Lung (tissue), 11 donors: ENCODE measurements at regions not wholly inside any gene's neighbourhood (a gene's known extent, or its start where the extent isn't known, plus 50 kb on each side); places are given as distances from the start of the nearest gene placed in this dataset.

ENCODE experiments used
- ATAC-seq: fragments of 200-7000 bp; cut with Tn5 transposase; one replicate; pipeline ENCODE4 v1.9.1; 2020; ENCODE audit warnings: moderate number of reproducible peaks; ENCODE audit not compliant: insufficient read depth, low FRiP score
- DNase-seq, 3 donors: peaks; one replicate each; pipeline ENCODE4 v3.0.0-alpha.2; 2013 to 2017
- H3K27ac ChIP-seq, 2 donors: one replicate each; pipeline ENCODE4 v1.5.1; 2013; ENCODE audit warnings: mild to moderate bottlenecking in 2 of 2, moderate library complexity in 2 of 2, control low read depth in 1 of 2, inconsistent platforms in 1 of 2, low read depth in 1 of 2, low read length in 1 of 2
- H3K27me3 ChIP-seq, 3 donors: one replicate each; pipeline ENCODE4 v1.5.1; 2013; ENCODE audit warnings: low read length in 2 of 3; ENCODE audit not compliant: control insufficient read depth in 3 of 3, insufficient read depth in 3 of 3
- H3K36me3 ChIP-seq, 4 donors: one replicate each; pipeline ENCODE4 v1.5.1; 2013; ENCODE audit warnings: low read length in 4 of 4, mild to moderate bottlenecking in 1 of 4, moderate library complexity in 1 of 4; ENCODE audit not compliant: control insufficient read depth in 4 of 4, insufficient read depth in 4 of 4
- H3K4me1 ChIP-seq, 5 donors: one replicate each; pipeline ENCODE4 v1.5.1; 2013; ENCODE audit warnings: low read length in 5 of 5, mild to moderate bottlenecking in 2 of 5, moderate library complexity in 1 of 5; ENCODE audit not compliant: control insufficient read depth in 5 of 5, insufficient read depth in 5 of 5
- H3K4me3 ChIP-seq: one replicate; pipeline ENCODE4 v1.5.1; 2013; ENCODE audit warnings: mild to moderate bottlenecking, control low read depth, moderate library complexity
- H3K9ac ChIP-seq, 2 donors: one replicate each; pipeline ENCODE4 v1.5.1; 2013; ENCODE audit warnings: low read length in 2 of 2, control low read depth in 1 of 2; ENCODE audit not compliant: insufficient read depth in 1 of 2
- H3K9me3 ChIP-seq, 4 donors: one replicate each; pipeline ENCODE4 v1.5.1; 2013; ENCODE audit warnings: low read length in 3 of 4, mild to moderate bottlenecking in 1 of 4, moderate library complexity in 1 of 4; ENCODE audit not compliant: control insufficient read depth in 4 of 4, insufficient read depth in 3 of 4
- CTCF ChIP-seq: IDR thresholded peaks from 2 replicates; pipeline ENCODE4 v1.5.1; 2012; ENCODE audit warnings: mild to moderate bottlenecking; ENCODE audit errors: control extremely low read depth, extremely low read depth
- WGBS, 2 donors: extraction: QIAGEN DNeasy Blood & Tissue Kit; methylation state at CpG; one replicate each; pipeline ENCODE4 v1.1.7; 2013; 5-methylcytosine and 5-hydroxymethylcytosine counted together
- donor health status: control.
- donor health status: control.
- donor health status: Bipolar disorder and iron deficiency.
- donor health status: healthy.
- donor health status: DM: yes; HTN: yes; CAD: no.

- Histone ChIP-seq H3K9me3 (no peaks in the 10 kb centered on the region), H3K4me3 (no peak overlapping the region), H3K9ac (no peak overlapping the region), H3K27ac (no peak overlapping the region), H3K27me3 (no peaks in the 10 kb centered on the region), H3K4me1 (peaks cover 0 to 4% (median 0%) of the 10 kb centered on the region in 5 donors), H3K36me3 (no peaks in the 10 kb centered on the region)
- no peak for ATAC-seq
- no peak for TF ChIP-seq CTCF
- WGBS, 2 donors: 64 to 79% methylated on average over 2 of the region's 2 CpGs
- DNase-seq: no peak
Observed at GRCh38 chr3:134709076-134709475, 58.3 kb upstream of the KY start.

GRCh38 chr3:134709561-134710312 lies 58.9 kb upstream of the KY start:
- no peaks in the 10 kb centered on the region for H3K27me3 ChIP-seq
- ATAC-seq (peak; percentile 22), DNase-seq (peak in 1 of 3 donors; percentile 14)
- H3K27ac ChIP-seq: no peak overlapping the region
- H3K9me3 ChIP-seq: no peaks in the 10 kb centered on the region
- H3K36me3 ChIP-seq: no peaks in the 10 kb centered on the region
- peaks cover 0 to 4% (median 0%) of the 10 kb centered on the region in 5 donors for H3K4me1 ChIP-seq
- WGBS, 2 donors: 61 to 77% methylated on average over 5 of the region's 5 CpGs
- no peak for TF ChIP-seq CTCF
- no peak overlapping the region for H3K9ac ChIP-seq
- H3K4me3 ChIP-seq: no peak overlapping the region

- Histone ChIP-seq H3K9me3 (no peaks in the 10 kb centered on the region), H3K4me1 (peaks cover 0 to 4% (median 0%) of the 10 kb centered on the region in 5 donors), H3K9ac (no peak overlapping the region), H3K27ac (no peak overlapping the region), H3K36me3 (no peaks in the 10 kb centered on the region), H3K4me3 (no peak overlapping the region), H3K27me3 (no peaks in the 10 kb centered on the region)
- no peak for TF ChIP-seq CTCF
- DNase-seq (no peak), ATAC-seq (no peak)
- WGBS, 2 donors: 74 to 89% methylated on average over 6 of the region's 6 CpGs
Observed at GRCh38 chr3:134710313-134710680, 59.5 kb upstream of the KY start.

GRCh38 chr3:134711284-134711683 lies 60.5 kb upstream of the KY start:
- no peaks in the 10 kb centered on the region for H3K9me3 ChIP-seq
- H3K27me3 ChIP-seq: no peaks in the 10 kb centered on the region
- ATAC-seq (no peak), DNase-seq (no peak)
- no peak overlapping the region for H3K4me3 ChIP-seq
- WGBS, 2 donors: 83 to 94% methylated on average over 1 of the region's 1 CpG
- peaks cover 0 to 4% (median 0%) of the 10 kb centered on the region in 5 donors for H3K4me1 ChIP-seq
- H3K27ac ChIP-seq: no peak overlapping the region
- no peaks in the 10 kb centered on the region for H3K36me3 ChIP-seq
- no peak overlapping the region for H3K9ac ChIP-seq
- TF ChIP-seq CTCF: no peak
